ENCODE measurements at regions not wholly inside any gene's neighbourhood (a gene's known extent, or its start where the extent isn't known, plus 50 kb on each side); places are given as distances from the start of the nearest gene placed in this dataset.
A peak's percentile ranks its signal among the peaks of the same experiment; 100 is the strongest.

DNA sequence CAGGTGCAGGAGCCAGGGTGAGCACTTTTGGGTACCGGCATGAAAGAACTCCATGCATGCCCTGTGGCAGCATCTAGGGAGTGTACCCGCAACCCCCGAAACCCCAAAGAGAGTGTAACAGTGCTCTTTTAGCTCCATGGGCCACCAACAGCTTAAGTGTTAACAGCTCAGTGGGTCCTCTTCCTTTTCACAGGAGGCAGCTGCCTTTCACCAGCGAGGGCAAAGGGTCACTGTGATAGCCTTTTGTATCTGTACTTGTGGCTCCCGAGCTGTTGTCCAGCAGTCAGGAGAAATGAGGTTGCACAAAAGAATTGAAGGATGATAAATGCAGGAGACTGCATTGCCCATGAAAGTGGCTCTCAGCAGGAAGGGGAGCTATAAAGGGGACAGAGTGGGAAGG lies 1166.3 kb upstream of the ACVR2A start:
- H2AFZ ChIP-seq (ENCODE audit: low read length) = no peak overlapping the region
- H3K4me2 ChIP-seq (ENCODE audit: insufficient read depth, insufficient read length, low read length) = no peak overlapping the region
- H3K36me3 Mint-ChIP-seq (ENCODE audit: insufficient read depth in 1 of 3, low read depth in 3 of 3) = peaks cover 4 to 9% (median 8%) of the 10 kb centered on the region in 3 experiments

More for the DNA sequence above, 1166.3 kb upstream of the ACVR2A start:
- H3K14ac ChIP-seq (ENCODE audit: insufficient read depth, low read length) = no peak overlapping the region
- no peak overlapping the region for H3K27ac ChIP-seq (ENCODE audit: insufficient read length, low read depth, low read length)
- H3K4me1 ChIP-seq (ENCODE audit: insufficient read depth, low read length) = no peaks in the 10 kb centered on the region; the same call in 1 of the 2 replicates
- no peaks in the 10 kb centered on the region for H3K27me3 Mint-ChIP-seq (ENCODE audit: low read depth)
- H3K4me3 Mint-ChIP-seq = no peak overlapping the region
- H2BK20ac ChIP-seq (ENCODE audit: low read depth, low read length, poor library complexity, severe bottlenecking) = no peak overlapping the region
- H2BK5ac ChIP-seq (ENCODE audit: insufficient read length, low read length) = no peak overlapping the region
- no peak for TF ChIP-seq CTCF (conservative IDR thresholded peaks at IDR 0.05)
- no peak overlapping the region for H2BK120ac ChIP-seq (ENCODE audit: low read depth, low read length, poor library complexity, severe bottlenecking)
- no peak overlapping the region for H4K5ac ChIP-seq (ENCODE audit: insufficient read length, low read depth, low read length)
- DNase-seq = no peak
- no peak overlapping the region for H3K23ac ChIP-seq (ENCODE audit: insufficient read length, low read depth, low read length)
- H3K4ac ChIP-seq (ENCODE audit: low read depth, low read length) = no peak overlapping the region
- no peaks in the 10 kb centered on the region for H4K20me1 ChIP-seq (ENCODE audit: control insufficient read depth, insufficient read depth, insufficient read length)
- WGBS (ENCODE audit: extremely low coverage, insufficient read length, low lambda C conversion rate) = no CpG with 5 or more reads among the region's 5 CpGs
- no peak overlapping the region for H4K8ac ChIP-seq (replicated peaks; ENCODE audit: insufficient read length, low read depth, low read length)
- H3K27ac Mint-ChIP-seq = peak overlapping the region in 1 of 3 experiments; percentile 76; a peak in 1 of 7 replicates
- peaks cover 20 to 22% of the 10 kb centered on the region in 2 experiments for H3K4me1 Mint-ChIP-seq
- no peaks in the 10 kb centered on the region for H3K27me3 ChIP-seq (ENCODE audit: insufficient read depth, low read length)
- no peak overlapping the region for H3T11ph ChIP-seq (ENCODE audit: low read length)
- no peaks in the 10 kb centered on the region for H3K79me1 ChIP-seq (ENCODE audit: insufficient read depth, low read depth, low read length, poor library complexity, severe bottlenecking)
- H2BK15ac ChIP-seq (ENCODE audit: low read depth, low read length) = no peak overlapping the region
- H4K91ac ChIP-seq (ENCODE audit: insufficient read length, low read depth, low read length) = no peak overlapping the region
- no peak overlapping the region for H3K18ac ChIP-seq (ENCODE audit: insufficient read length, low read depth, low read length)
- H3K9ac ChIP-seq (ENCODE audit: extremely low read depth, insufficient read length, low read length) = no peak overlapping the region
- no peak overlapping the region for H3K56ac ChIP-seq (ENCODE audit: insufficient read length, low read depth, low read length)
- H3K9me3 ChIP-seq (ENCODE audit: control insufficient read depth, low read depth, low read length) = no peaks in the 10 kb centered on the region
- no peaks in the 10 kb centered on the region for H3K79me2 ChIP-seq (ENCODE audit: insufficient read depth, low read length)
- peaks cover 4 to 8% of the 10 kb centered on the region in 2 experiments; a peak in 4 of 5 replicates for H3K9me3 Mint-ChIP-seq
- H2AK5ac ChIP-seq (ENCODE audit: insufficient read length, low read length) = no peak overlapping the region
- no peaks in the 10 kb centered on the region for H3K23me2 ChIP-seq (ENCODE audit: insufficient read length, low read depth, low read length, poor library complexity, severe bottlenecking)
- no peak overlapping the region for H2BK12ac ChIP-seq (ENCODE audit: insufficient read length, low read depth, low read length)
